SK-N-SH (cell line): ENCODE measurements at regions not wholly inside any gene's neighbourhood (a gene's known extent, or its start where the extent isn't known, plus 50 kb on each side); places are given as distances from the start of the nearest gene placed in this dataset.

ENCODE experiments used
- CHD2 ChIP-seq: fragments of 150-350 bp; IDR thresholded peaks from 2 replicates; pipeline ENCODE4 v1.6.1; 2018; ENCODE audit warnings: low read length; ENCODE audit not compliant: partially characterized antibody
- EP300 ChIP-seq, 2 experiments: IDR thresholded peaks; 2 replicates each; pipeline versions ENCODE4 v1.4.0 to v1.6.1; 2012; ENCODE audit warnings: borderline replicate concordance in 1 of 2, low read depth in 1 of 2, low read length in 1 of 2
- JUND ChIP-seq: IDR thresholded peaks from 2 replicates; pipeline ENCODE4 v1.4.0; 2012
- NRF1 ChIP-seq: IDR thresholded peaks from 2 replicates; pipeline ENCODE4 v1.6.1; 2012; ENCODE audit warnings: low read depth, mild to moderate bottlenecking, low read length
- POLR2AphosphoS5 ChIP-seq: IDR thresholded peaks from 2 replicates; pipeline ENCODE4 v1.6.1; 2012; ENCODE audit warnings: low read depth, low read length
- RCOR1 ChIP-seq: fragments of 150-350 bp; IDR thresholded peaks from 2 replicates; pipeline ENCODE4 v1.6.1; 2017; ENCODE audit warnings: antibody characterized with exemption, low read length
- REST ChIP-seq: IDR thresholded peaks from 2 replicates; pipeline ENCODE4 v1.6.1; 2012; ENCODE audit warnings: mild to moderate bottlenecking, low read depth, low read length, moderate library complexity
- SIN3A ChIP-seq: IDR thresholded peaks from 2 replicates; pipeline ENCODE4 v1.6.1; 2012; ENCODE audit warnings: low read depth, mild to moderate bottlenecking, low read length, moderate library complexity, borderline replicate concordance
- TAF1 ChIP-seq: IDR thresholded peaks from 2 replicates; pipeline ENCODE4 v1.6.1; 2012; ENCODE audit warnings: low read depth, mild to moderate bottlenecking, low read length, moderate library complexity, borderline replicate concordance
- USF2 ChIP-seq: fragments of 150-350 bp; IDR thresholded peaks from 2 replicates; pipeline ENCODE4 v1.6.1; 2017; ENCODE audit warnings: antibody characterized with exemption, low read length, low read depth, borderline replicate concordance
- YY1 ChIP-seq: IDR thresholded peaks from 2 replicates; pipeline ENCODE4 v1.4.0; 2012; ENCODE audit warnings: low read depth, mild to moderate bottlenecking
- TF ChIP-seq, protein P1 (sequence below): fragments of 200-600 bp; sonication (generic); IDR thresholded peaks from 2 replicates; pipeline ENCODE4 v1.6.1; 2017; ENCODE audit warnings: antibody characterized with exemption, mild to moderate bottlenecking, moderate library complexity

GRCh38 chr1:207202480-207202879 is 98.4 kb downstream of the C4BPA start:
- TF ChIP-seq RCOR1 (no peak), TAF1 (no peak), YY1 (no peak), USF2 (no peak), NRF1 (no peak), REST (no peak), CHD2 (no peak), EP300 (IDR thresholded peaks at IDR 0.05; ENCODE audit: borderline replicate concordance in 1 of 2, low read depth in 1 of 2, low read length in 1 of 2) (no peak), JUND (no peak), POLR2AphosphoS5 (no peak), SIN3A (no peak)
- TF ChIP-seq, protein P1, sequence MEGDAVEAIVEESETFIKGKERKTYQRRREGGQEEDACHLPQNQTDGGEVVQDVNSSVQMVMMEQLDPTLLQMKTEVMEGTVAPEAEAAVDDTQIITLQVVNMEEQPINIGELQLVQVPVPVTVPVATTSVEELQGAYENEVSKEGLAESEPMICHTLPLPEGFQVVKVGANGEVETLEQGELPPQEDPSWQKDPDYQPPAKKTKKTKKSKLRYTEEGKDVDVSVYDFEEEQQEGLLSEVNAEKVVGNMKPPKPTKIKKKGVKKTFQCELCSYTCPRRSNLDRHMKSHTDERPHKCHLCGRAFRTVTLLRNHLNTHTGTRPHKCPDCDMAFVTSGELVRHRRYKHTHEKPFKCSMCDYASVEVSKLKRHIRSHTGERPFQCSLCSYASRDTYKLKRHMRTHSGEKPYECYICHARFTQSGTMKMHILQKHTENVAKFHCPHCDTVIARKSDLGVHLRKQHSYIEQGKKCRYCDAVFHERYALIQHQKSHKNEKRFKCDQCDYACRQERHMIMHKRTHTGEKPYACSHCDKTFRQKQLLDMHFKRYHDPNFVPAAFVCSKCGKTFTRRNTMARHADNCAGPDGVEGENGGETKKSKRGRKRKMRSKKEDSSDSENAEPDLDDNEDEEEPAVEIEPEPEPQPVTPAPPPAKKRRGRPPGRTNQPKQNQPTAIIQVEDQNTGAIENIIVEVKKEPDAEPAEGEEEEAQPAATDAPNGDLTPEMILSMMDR = no peak
